ENCODE measurements at regions not wholly inside any gene's neighbourhood (a gene's known extent, or its start where the extent isn't known, plus 50 kb on each side); places are given as distances from the start of the nearest gene placed in this dataset.

GRCh38 chr12:107567876-107568619 is 117.6 kb upstream of the PWP1 start:
- no peak for DNase-seq

GRCh38 chr12:107568718-107569117 is 116.9 kb upstream of the PWP1 start:
- DNase-seq: no peak

GRCh38 chr12:107570721-107571120 is 114.9 kb upstream of the PWP1 start:
- no peak for DNase-seq

- DNase-seq: no peak
Measured at GRCh38 chr12:107571492-107571891, 114.1 kb upstream of the PWP1 start.

GRCh38 chr12:107574691-107575090 is 110.9 kb upstream of the PWP1 start:
- DNase-seq: no peak

- no peak for DNase-seq
Measured at GRCh38 chr12:107580750-107581618, 104.6 kb upstream of the PWP1 start.

- DNase-seq: no peak
Measured at GRCh38 chr12:107581619-107582015, 104.0 kb upstream of the PWP1 start.

GRCh38 chr12:107583551-107583950 is 102.0 kb upstream of the PWP1 start:
- no peak for DNase-seq

- DNase-seq: no peak
Measured at GRCh38 chr12:107584563-107584962, 101.0 kb upstream of the PWP1 start.

- no peak for DNase-seq
Measured at GRCh38 chr12:107586256-107586970, 99.2 kb upstream of the PWP1 start.

GRCh38 chr12:107590413-107590812 is 95.2 kb upstream of the PWP1 start:
- DNase-seq: no peak

GRCh38 chr12:107590814-107591375 is 94.7 kb upstream of the PWP1 start:
- no peak for DNase-seq

GRCh38 chr12:107593713-107594381 is 91.8 kb upstream of the PWP1 start:
- no peak for DNase-seq

GRCh38 chr12:107594995-107595394 is 90.6 kb upstream of the PWP1 start:
- no peak for DNase-seq

- DNase-seq: no peak
Measured at GRCh38 chr12:107597695-107598410, 87.7 kb upstream of the PWP1 start.

GRCh38 chr12:107598906-107599305 is 86.7 kb upstream of the PWP1 start:
- DNase-seq: no peak

- DNase-seq: no peak
Measured at GRCh38 chr12:107600581-107601144, 84.9 kb upstream of the PWP1 start.

- no peak for DNase-seq
Measured at GRCh38 chr12:107602446-107602845, 83.2 kb upstream of the PWP1 start.

GRCh38 chr12:107605293-107605692 is 80.3 kb upstream of the PWP1 start:
- no peak for DNase-seq

GRCh38 chr12:107607464-107608392 is 77.9 kb upstream of the PWP1 start:
- DNase-seq: peak; percentile 82
